NCI-H748 (cell line): ENCODE measurements at regions not wholly inside any gene's neighbourhood (a gene's known extent, or its start where the extent isn't known, plus 50 kb on each side); places are given as distances from the start of the nearest gene placed in this dataset.
"Not testable (repeated sequence)": the region's sequence is repeated elsewhere in the genome, so short reads cannot be mapped to it uniquely, and the experiment has no call there.

Experiments
- DNase-seq: peaks from one replicate; lab custom pipeline; 2025; ENCODE audit not compliant: unreplicated experiment; lab: John Stamatoyannopoulos, UW

GRCh38 chr1:91099746-91100621 lies 78.1 kb upstream of the ZNF644 start:
- DNase-seq = no peak

- DNase-seq = no peak
Observed at GRCh38 chr1:91098299-91098906, 76.6 kb upstream of the ZNF644 start.

- not testable (repeated sequence) for DNase-seq
Observed at GRCh38 chr1:91095321-91095720, 73.5 kb upstream of the ZNF644 start.

- no peak for DNase-seq
Observed at GRCh38 chr1:91092503-91092902, 70.7 kb upstream of the ZNF644 start.

GRCh38 chr1:91091812-91092211 lies 70.0 kb upstream of the ZNF644 start:
- DNase-seq = peak; percentile 55

GRCh38 chr1:91080650-91081049 lies 58.8 kb upstream of the ZNF644 start:
- no peak for DNase-seq

GRCh38 chr1:91078859-91079258 lies 57.0 kb upstream of the ZNF644 start:
- no peak for DNase-seq

GRCh38 chr1:91076834-91077233 lies 55.0 kb upstream of the ZNF644 start:
- DNase-seq = no peak

- DNase-seq = no peak
Observed at GRCh38 chr1:91075233-91076135, 53.6 kb upstream of the ZNF644 start.

GRCh38 chr1:91073299-91073698 lies 51.5 kb upstream of the ZNF644 start:
- no peak for DNase-seq

GRCh38 chr1:91071838-91072237 lies 50.0 kb upstream of the ZNF644 start:
- no peak for DNase-seq
